HG03378 (cell line): ENCODE measurements at regions not wholly inside any gene's neighbourhood (a gene's known extent, or its start where the extent isn't known, plus 50 kb on each side); places are given as distances from the start of the nearest gene placed in this dataset.
"Not testable (repeated sequence)": the region's sequence is repeated elsewhere in the genome, so short reads cannot be mapped to it uniquely, and the experiment has no call there.

Experiments used
- ATAC-seq: cut with Tn5 transposase; IDR thresholded peaks from one replicate; pipeline ENCODE4 v1.9.1; 2021; ENCODE audit warnings: mild to moderate bottlenecking, moderate library complexity; ENCODE audit not compliant: unreplicated experiment

DNA sequence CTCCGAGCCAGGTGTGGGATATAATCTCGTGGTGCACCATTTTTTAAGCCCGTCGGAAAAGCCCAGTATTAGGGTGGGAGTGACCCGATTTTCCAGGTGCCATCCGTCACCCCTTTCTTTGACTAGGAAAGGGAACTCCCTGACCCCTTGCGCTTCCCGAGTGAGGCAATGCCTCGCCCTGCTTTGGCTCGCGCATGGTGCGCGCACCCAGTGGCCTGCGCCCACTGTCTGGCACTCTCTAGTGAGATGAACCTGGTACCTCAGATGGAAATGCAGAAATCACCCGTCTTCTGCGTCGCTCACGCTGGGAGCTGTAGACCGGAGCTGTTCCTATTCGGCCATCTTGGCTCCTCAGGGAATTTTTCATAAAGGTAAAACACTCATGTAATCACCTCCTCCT lies 63.9 kb downstream of the RWDD3 start:
- not testable (repeated sequence) for ATAC-seq

DNA sequence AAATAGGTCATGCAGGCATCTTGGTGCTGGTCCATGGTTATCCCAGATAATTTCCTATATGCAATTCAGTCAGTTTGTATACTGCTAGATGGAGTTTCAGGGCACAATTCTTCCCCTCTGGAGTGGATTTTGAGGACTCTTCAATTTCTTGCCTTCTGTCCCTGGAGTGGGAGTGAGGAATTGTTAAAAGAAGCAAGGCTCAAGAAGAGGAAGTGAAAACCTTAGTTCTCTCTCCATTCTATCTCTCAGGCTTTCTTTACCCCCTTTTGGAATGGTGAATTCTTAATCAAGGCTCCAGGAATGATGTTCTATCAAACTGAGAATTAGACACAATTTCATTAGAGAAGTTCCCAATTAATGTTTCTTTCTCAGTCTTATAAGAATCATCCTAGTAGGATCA lies 67.1 kb downstream of the RWDD3 start:
- ATAC-seq, result no peak

DNA sequence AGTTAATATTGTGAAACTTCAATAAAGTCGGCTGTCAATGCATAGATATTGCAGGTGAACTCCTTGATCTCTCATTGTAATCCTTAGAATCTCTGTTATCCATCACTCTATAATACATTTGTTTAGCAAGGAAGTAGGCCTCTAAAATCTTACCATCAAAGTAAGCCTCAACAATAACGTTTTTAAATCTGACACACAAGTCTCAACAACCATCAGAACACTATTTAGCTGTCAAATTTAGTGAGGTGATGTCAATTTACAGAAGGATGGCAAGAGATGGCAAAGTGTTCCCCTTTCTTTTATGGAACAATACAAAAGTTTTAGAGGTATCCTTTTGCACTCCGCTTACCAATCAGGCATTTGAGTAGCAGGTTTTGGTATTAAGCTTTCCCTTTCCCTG lies 67.6 kb downstream of the RWDD3 start:
- no peak for ATAC-seq

DNA sequence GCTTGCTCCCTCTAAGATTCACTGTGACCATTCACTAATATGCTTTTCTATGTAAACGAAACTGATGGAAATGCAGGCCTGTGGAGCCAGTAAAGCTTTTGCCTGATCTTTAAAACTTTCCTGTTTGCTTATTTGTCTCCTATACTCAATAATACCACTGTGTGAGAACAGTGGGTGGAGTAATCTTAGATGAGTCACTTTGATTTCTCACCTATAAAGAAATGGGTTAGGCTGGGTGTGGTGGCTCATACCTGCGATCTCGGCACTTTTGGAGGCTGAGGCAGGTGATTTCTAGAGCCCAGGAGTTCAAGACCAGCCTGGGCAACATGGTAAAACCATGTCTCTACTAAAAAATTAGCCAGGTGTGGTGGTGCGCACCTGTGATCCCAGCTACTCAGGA lies 70.8 kb downstream of the RWDD3 start:
- no peak for ATAC-seq

DNA sequence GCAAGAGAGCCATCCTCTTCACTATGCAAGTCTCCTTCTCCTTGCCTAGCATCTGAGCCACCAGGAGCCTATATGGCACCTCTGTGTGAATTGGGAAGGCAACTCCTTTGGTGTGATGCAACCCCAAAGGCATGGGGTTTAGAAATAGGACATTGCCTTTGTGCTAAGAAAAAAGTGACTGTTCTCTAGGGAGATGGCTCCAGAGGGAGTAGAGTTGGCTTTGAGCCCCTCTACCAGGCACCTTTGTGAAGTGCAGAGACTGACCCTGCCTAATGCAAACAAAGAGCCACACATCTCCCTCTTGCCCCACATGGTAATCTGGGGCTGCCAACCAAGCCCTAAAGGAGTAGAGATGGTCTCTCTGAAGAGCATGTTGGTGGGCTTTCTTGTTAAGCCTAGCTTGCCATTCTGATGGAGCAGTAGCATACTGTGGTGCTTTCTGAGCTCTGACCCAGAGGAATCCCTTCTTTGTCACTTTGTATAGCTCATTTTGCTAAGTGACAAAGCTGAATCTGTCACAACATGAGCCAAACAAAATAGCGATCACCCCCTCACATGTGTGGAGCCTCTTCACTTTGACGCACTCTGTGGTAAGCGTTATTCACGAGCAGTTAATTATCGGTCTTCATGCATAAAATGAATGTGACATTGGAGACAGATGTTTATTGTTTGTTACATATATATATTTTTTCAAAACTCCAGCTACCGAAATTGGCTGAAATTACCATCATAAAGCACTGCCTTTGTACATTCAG lies 74.4 kb downstream of the RWDD3 start:
- ATAC-seq, result no peak

DNA sequence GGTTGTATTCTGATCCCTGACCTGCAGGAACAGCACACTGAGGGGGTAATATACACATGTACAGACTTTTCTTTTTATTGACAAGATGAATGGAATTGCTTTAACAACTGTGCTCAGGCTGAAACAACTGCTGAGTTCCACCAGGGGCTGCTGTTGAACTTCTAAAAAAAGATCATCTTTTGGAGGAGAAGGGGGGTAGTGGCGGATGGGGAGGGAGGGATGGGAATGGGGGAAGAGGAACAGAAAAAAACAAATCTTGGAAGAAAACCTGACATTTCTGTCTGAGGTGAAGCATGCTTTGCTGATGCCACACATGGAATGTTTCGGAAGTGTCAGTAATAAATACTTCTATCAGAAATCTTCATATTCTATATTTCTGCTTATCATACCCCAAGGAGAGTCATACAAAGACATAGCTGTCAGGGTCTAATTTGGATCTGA lies 75.0 kb downstream of the RWDD3 start:
- no peak for ATAC-seq

DNA sequence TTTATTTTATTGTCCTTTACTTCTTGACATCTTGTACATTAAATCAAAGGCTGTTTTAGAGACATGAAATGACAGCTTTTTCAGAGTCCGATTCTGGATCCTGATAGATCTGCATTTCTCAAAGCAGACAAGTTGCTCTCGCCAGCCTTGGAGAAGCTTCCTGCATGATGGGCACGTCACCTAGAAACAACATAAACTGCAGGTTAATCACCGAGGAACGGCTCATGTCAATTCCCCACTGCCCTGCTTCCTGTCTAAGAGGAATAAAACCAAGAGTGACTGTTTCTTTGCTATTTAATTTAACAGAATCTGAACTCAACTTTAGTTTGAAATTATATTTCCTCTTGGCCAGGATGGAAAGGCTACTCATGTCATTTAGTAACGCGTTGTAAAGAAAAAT lies 77.0 kb downstream of the RWDD3 start:
- ATAC-seq, result no peak

DNA sequence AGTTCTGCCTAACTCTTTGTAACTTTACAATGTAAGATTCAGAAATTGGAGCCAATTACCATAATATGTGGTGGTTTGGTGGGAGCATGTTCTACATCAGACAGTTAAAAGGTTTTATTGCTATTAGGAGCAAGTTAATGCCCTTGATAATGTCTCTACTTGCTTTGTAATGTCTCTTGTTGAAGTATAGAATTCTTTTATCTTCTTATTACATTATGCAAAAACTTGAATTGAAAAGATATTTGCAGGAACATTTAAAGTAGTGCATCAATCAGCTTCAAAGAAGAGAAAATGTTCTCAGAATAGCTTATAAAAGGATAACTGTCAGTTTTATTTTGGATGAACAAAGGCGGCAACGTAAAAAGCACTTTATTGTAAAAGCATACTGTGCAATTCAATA lies 77.8 kb downstream of the RWDD3 start:
- no peak for ATAC-seq

DNA sequence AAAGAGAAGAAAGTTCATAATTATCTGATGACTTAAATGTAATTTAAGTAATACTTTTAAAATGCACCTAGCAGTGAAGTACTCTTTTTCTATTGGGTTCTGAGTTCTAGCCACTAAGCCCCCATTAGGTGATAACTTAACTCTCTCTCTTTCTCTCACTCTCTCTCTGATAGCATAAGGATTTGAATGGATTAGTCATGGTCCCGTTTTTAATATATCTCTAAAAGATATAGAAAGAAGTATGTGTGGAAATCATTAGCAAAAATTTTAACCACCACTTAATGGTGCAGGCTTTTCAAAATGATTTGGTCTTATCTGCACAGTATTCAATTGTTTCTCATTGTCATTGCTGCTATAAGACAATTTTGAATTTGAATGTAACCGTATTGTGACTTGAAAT lies 78.2 kb downstream of the RWDD3 start:
- ATAC-seq, result no peak

DNA sequence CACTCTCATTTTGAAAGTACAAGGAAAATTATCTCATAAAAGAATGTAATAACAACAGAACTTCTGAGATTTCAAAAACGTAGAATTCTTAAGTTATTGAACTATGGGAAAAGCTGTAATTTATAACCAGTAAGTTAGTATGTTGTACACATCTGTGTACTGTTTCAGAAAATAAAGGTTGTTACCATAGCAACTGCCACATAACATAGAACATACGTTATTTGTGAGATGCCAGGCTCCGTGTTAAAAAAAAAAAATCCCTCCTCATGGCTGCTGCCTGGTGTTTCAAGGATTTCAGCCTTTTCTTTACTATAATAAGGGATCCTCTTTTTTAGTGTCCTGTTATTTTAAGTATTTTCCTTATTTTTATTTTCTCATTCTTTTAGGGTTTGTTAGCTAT lies 79.5 kb downstream of the RWDD3 start:
- ATAC-seq, result no peak

DNA sequence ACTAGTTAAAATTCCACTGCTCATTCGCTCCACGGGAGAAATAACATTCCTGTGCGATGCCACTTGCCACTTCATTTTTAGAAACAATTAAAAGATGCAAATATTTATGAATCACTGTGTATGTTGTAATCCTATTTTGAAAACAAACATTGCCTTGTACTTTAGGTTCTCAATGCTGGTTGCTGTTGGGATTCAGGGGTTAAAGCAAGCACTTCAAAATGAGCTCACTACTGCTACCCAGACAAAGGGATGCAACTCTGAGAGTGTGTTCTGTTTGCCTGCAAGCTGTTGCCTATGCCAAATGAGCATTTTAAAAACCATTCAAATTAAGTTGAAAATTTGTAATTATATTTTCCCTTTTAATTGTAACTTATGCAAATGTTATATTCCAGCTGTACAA lies 87.5 kb downstream of the RWDD3 start:
- no peak for ATAC-seq

DNA sequence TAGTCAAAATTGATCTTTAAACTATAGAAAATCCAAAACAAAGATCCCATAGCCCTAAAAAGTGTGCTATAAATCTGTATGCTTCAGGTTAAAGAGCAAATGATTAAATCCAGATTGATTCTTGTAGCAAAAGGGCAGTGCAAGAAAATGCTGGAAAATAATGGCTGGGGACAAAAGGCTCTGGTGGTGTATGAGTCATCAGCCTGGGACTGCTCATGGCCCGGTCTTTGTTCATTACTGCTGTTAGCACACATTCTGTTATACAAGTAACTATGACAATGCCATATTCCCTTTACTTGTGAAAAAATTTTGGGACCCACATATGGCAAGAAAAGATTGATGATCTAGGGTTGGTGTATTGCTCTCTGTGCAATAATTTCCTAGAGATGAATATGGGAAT lies 89.1 kb downstream of the RWDD3 start:
- ATAC-seq, result no peak

DNA sequence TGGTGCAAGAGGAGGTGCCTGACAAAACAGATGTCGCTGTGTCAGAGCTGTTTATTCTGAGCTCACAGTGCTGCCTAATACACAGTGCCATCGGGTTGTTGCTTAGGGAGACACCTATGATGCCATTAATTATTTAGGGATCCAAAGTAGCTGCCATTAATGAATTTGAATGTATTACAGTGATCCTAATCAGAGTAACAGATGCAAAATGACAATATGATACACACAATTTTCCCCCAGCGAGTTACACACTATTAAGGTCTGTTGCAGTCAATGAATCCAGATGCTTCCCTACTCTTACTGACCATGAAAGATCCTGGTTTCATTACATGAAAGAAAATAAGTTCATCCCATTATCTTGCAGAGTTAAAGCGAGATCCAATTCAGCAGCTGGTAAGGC lies 91.3 kb downstream of the RWDD3 start:
- ATAC-seq, result no peak

DNA sequence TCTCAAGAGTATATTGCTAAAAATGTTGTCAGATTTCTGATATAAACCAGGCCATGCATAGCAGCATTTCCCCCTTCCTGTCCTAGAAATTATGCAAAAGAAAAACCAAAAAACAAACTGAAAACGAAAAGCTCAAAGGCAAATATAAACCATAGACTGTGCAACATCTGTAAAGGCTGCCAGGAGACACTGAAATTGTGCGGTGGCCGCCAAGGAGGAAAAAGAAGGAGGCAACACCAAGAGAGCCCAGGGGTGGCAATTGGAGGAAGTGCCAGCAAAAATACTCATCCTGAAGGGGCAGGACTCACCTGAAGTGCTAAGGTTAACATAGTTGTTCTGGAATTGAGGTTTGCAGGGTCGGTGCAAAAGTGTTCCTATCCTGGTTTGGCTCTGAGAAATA lies 92.0 kb downstream of the RWDD3 start:
- ATAC-seq, result no peak

DNA sequence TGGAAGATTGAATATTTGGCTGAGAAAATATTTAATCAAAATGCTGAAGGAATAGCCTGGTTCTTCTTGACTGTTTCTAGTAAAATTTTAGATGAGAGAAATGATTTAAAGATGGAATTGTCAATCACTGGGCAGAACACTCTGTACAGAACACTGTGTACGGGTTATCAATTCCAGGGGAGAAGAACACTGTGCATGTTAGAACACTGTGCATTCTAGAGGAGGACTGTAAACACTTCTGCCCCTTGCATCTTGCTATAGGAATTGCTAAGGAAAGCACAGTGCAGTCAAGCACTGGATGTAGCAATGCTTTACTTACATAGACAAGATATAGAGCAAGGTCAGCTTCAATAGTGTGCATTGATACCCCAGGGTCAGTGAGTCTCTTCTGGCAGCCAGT lies 98.7 kb downstream of the RWDD3 start:
- no peak for ATAC-seq

DNA sequence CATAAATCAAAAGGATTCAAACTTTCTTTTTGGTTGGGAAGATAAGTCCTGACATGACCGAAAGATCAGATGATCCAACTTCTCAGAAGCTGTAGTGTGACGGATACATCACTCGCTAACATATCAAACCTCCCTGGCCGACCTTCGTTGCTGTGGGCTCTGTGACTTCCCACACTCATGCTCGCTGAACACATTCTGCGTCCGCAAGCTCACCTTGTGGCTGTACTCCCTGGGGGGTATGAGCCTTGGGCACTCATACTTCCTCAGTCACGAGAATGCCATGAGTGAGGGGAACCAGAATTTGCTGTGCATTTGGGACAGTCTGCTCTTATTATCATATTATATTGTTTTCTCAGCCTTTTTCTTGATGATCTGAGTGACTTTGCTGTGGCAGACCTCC lies 105.4 kb downstream of the RWDD3 start:
- no peak for ATAC-seq

DNA sequence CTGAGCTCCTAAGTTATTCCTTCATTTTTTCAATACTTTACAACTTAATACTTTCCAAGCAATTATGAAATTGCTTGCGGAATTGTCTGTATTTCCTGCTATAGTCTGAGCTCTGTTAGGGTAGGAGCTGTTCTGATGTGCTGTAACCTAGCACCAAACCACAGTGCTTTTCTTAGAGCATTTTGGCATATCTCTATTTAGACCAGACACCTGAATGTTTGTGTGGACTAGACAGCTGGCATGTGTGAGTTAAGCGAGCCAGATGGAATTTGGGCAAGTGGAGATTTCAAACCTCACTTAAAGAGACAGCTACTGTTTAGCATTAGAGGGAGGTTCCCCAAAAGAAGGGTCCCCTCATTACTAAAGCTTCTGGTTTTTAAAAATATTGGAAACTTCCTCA lies 106.1 kb downstream of the RWDD3 start:
- no peak for ATAC-seq

DNA sequence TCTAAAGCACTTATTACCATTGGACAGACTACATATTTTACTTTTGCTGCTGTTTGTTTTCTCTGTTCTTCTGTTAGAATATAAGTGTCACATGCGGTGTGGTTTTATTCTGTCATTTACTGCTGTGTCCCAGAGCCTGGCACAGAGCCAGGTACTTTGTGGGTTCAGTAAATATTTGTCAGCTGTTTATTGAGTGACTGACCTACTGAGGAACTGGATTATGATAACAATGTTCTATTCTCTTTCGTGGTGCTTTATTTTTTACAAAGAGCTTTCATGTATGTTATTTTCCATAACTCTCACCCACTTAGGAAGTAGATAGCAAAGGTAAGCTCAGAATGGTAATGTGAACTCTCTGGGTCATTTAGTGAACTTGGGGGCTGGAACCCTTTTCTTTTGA lies 118.8 kb downstream of the RWDD3 start:
- no peak for ATAC-seq

DNA sequence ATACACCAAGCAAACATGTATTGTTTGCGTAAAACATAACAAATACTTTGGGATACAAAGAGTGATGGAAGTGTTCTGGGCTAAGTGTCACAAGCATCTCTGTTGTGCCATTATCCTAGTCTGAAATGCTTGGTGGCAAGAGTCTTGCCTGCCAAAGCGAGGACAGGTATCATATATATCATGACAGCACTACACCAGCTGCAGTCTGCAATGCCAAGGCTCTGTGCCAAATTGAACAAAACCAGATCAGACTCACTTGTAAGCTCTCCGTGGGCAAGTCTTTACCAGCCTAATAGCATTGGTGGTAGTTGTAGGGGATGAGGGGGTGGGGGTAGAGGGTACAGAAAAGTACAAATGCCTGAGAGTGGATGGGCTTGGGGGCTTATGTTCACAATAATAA lies 119.2 kb downstream of the RWDD3 start:
- no peak for ATAC-seq

DNA sequence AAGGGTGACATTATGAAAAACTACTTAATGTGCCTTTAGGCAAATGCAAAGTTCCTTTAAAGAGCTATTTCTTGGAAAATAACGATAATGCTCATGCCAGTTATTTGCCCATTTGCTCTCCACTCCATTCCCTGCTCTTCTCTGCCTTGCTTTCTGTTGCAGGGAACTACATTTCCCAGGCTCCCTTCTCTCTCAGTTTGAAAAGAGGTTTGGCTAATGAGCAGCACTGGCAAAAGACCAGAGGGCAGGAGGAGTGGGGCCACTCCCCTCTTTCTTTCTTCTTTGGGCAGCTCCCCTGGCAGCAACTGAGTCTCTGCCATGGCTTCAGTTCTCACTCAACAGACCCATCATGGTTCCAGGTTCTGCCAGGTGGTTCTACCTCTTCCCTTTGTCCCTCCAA lies 130.5 kb downstream of the RWDD3 start:
- no peak for ATAC-seq

DNA sequence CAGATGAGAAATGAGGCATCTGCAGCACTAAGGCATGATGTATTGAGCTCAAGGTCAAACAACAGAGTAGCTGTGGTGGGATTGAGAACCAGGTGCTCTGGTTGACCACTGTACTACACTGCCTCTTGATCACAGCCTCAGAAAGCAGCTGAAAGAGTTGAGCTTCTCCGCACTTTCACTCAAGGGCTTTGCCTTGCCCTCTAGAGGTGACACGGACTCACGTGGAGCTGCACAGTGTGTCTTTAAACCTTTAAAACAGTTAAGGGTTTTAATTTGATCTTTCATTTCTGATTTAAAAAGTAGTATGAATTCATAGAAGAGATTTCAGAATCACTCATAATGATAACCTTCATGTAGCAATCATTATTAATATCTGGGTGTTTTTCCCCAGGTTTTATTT lies 132.5 kb downstream of the RWDD3 start:
- no peak for ATAC-seq

DNA sequence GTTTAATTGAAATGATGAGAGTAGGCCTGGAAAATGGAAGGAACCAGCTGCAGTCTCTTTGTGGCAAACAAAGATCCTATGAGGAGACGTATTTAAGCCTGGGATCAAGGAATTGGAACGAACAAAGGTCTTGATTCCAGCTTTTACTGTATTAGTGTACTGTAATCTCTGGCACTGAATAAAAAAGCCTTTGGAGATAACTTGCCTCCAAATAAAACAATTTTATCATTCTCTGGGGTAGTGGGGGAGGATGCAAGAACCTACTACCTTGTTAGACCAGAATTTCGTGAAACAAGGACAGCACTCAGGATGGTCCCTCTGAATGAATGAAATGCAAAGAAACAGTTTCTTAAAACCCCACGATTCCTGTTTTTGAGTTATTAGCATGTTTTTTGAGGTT lies 134.2 kb downstream of the RWDD3 start:
- no peak for ATAC-seq

DNA sequence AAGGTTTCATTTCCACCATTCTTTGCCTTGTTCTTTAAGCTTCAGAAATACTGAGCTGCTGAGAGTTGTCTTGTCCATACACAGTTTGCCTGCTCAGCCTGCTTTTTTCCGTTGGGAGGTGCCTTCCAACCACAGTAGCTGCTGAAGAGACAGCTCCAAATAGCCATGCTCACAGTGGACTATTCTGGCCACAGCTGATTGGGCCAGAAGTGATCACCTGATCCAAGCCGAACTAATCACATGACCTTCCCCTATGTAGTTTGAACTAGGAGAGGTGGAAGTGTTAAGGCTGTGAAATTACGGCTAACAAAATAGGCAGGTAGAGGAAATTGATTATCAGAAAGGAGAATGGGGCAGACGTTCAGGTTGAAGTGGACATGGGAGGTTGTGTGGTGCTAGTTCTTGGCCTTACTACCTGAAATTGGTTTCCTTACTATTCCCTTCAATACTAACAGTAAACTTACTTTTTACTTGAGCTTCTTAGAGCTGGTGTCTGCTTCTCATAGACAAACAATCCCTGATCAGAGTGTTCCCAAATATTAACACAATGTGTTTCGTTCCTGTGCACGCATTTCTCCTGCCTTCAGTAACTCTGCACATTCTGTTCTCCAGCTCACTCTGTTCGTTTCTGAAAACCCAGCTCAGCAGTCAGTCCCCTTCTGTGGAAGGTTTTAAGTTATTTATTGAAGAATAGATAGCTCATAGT lies 136.1 kb downstream of the RWDD3 start:
- ATAC-seq, result no peak
